ENCODE measurements at regions not wholly inside any gene's neighbourhood (a gene's known extent, or its start where the extent isn't known, plus 50 kb on each side); places are given as distances from the start of the nearest gene placed in this dataset.

- H3K36me3 ChIP-seq: no peaks in the 10 kb centered on the region
- no peaks in the 10 kb centered on the region for H3K4me1 ChIP-seq
- peaks cover 0 to 11% (median 0%) of the 10 kb centered on the region in 12 donors for H3K9me3 ChIP-seq
- no peak for ATAC-seq
- WGBS, 4 donors: 57 to 92% (median 58%) methylated on average over 3 of the region's 3 CpGs
- no peaks in the 10 kb centered on the region for H3K27me3 ChIP-seq
- no peak overlapping the region for H3K27ac ChIP-seq
- no peak overlapping the region for H3K4me3 ChIP-seq
- intact Hi-C loops (cut with DNase I): no loop called here
- DNase-seq: no peak
- TF ChIP-seq, protein P1, sequence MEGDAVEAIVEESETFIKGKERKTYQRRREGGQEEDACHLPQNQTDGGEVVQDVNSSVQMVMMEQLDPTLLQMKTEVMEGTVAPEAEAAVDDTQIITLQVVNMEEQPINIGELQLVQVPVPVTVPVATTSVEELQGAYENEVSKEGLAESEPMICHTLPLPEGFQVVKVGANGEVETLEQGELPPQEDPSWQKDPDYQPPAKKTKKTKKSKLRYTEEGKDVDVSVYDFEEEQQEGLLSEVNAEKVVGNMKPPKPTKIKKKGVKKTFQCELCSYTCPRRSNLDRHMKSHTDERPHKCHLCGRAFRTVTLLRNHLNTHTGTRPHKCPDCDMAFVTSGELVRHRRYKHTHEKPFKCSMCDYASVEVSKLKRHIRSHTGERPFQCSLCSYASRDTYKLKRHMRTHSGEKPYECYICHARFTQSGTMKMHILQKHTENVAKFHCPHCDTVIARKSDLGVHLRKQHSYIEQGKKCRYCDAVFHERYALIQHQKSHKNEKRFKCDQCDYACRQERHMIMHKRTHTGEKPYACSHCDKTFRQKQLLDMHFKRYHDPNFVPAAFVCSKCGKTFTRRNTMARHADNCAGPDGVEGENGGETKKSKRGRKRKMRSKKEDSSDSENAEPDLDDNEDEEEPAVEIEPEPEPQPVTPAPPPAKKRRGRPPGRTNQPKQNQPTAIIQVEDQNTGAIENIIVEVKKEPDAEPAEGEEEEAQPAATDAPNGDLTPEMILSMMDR (IDR thresholded peaks at IDR 0.05): no peak
- no peak for TF ChIP-seq POLR2A (IDR thresholded peaks at IDR 0.05)
Observed at GRCh38 chr2:33978471-33978870, 379.4 kb upstream of the FAM98A start.

- no peak overlapping the region for H3K4me3 ChIP-seq
- H3K4me1 ChIP-seq: no peaks in the 10 kb centered on the region
- no peaks in the 10 kb centered on the region for H3K36me3 ChIP-seq
- H3K27me3 ChIP-seq: no peaks in the 10 kb centered on the region
- TF ChIP-seq POLR2A (IDR thresholded peaks at IDR 0.05): no peak
- TF ChIP-seq, protein P1 (IDR thresholded peaks at IDR 0.05): no peak
- peaks cover 0 to 11% (median 0%) of the 10 kb centered on the region in 12 donors for H3K9me3 ChIP-seq
- intact Hi-C loops (cut with DNase I): no loop called here
- DNase-seq (no peak), ATAC-seq (no peak)
- 80 to 94% (median 94%) methylated on average over 3 of the region's 3 CpGs for WGBS, 4 donors
- H3K27ac ChIP-seq: no peak overlapping the region
Observed at GRCh38 chr2:33975498-33975897, 376.4 kb upstream of the FAM98A start.

GRCh38 chr2:33967103-33967502, 368.0 kb upstream of the FAM98A start:
- TF ChIP-seq, protein P1 (IDR thresholded peaks at IDR 0.05): no peak
- TF ChIP-seq POLR2A (IDR thresholded peaks at IDR 0.05): no peak
- H3K4me3 ChIP-seq: no peak overlapping the region
- no peak overlapping the region for H3K27ac ChIP-seq
- H3K4me1 ChIP-seq: no peaks in the 10 kb centered on the region
- no peaks in the 10 kb centered on the region for H3K27me3 ChIP-seq
- intact Hi-C loops (cut with DNase I): no loop called here
- ATAC-seq (no peak), DNase-seq (no peak)
- WGBS, 4 donors: 87 to 91% (median 89%) methylated on average over 4 of the region's 4 CpGs
- H3K36me3 ChIP-seq: no peaks in the 10 kb centered on the region
- no peaks in the 10 kb centered on the region for H3K9me3 ChIP-seq

DNA sequence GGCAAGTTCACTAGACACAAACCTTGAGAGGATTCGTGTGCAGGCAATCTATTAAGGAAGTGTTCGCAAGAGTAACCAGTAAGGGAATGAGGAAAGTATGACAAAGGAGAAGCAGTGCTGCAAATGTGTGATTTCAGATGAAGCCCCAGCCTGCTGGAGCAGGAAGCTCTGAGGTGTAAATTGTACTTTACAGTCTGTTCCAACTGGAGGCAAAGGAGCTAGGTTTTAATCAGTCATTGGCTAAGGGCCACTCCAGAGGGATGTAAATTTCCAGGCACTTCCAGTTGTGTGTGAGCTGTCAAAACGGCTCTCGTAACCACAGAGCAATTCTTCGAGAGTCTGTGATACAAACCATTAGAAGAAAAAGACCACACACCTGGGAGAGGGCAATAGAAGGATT, 359.5 kb upstream of the FAM98A start:
- Histone ChIP-seq H3K9me3 (no peaks in the 10 kb centered on the region), H3K27ac (no peak overlapping the region), H3K36me3 (no peaks in the 10 kb centered on the region), H3K27me3 (no peaks in the 10 kb centered on the region), H3K4me3 (no peak overlapping the region), H3K4me1 (no peaks in the 10 kb centered on the region)
- WGBS, 4 donors: 54 to 68% (median 57%) methylated on average over 5 of the region's 5 CpGs
- intact Hi-C loops (cut with DNase I): no loop called here
- ATAC-seq: no peak
- TF ChIP-seq, protein P1 (IDR thresholded peaks at IDR 0.05): no peak
- no peak for TF ChIP-seq POLR2A (IDR thresholded peaks at IDR 0.05)
- no peak for DNase-seq
